HCT116 (cell line): ENCODE measurements at regions not wholly inside any gene's neighbourhood (a gene's known extent, or its start where the extent isn't known, plus 50 kb on each side); places are given as distances from the start of the nearest gene placed in this dataset.

Experiments used
- EZH2 ChIP-seq: fragments of 200-600 bp; sonication (generic); IDR thresholded peaks from 2 replicates; pipeline ENCODE4 v1.6.1; 2017; ENCODE audit warnings: antibody characterized with exemption, mixed run types
- EZH2phosphoT487 ChIP-seq: fragments of 200-600 bp; IDR thresholded peaks from 2 replicates; pipeline ENCODE4 v1.6.1; 2018; ENCODE audit warnings: antibody characterized with exemption, borderline replicate concordance
- MAX ChIP-seq: IDR thresholded peaks from 2 replicates; pipeline ENCODE4 v1.6.1; 2012
- POLR2A ChIP-seq: IDR thresholded peaks from 2 replicates; pipeline ENCODE4 v1.7.0; 2011; ENCODE audit warnings: borderline replicate concordance; ENCODE audit not compliant: insufficient read depth, insufficient read length; ENCODE audit errors: extremely low read depth
- POLR2AphosphoS5 ChIP-seq: IDR thresholded peaks from 2 replicates; pipeline ENCODE4 v1.6.1; 2011; ENCODE audit warnings: mild to moderate bottlenecking, low read depth, low read length, moderate library complexity
- YY1 ChIP-seq: IDR thresholded peaks from 2 replicates; pipeline ENCODE4 v1.6.1; 2011; ENCODE audit warnings: low read length, low read depth, moderate library complexity, mild to moderate bottlenecking; ENCODE audit not compliant: insufficient replicate concordance; ENCODE audit errors: extremely low read depth
- ZBTB33 ChIP-seq: IDR thresholded peaks from 2 replicates; pipeline ENCODE4 v1.6.1; 2011; ENCODE audit warnings: mild to moderate bottlenecking, low read length, moderate library complexity; ENCODE audit not compliant: insufficient replicate concordance; ENCODE audit errors: extremely low read depth
- ZFX ChIP-seq: fragments of 450-650 bp; IDR thresholded peaks from 2 replicates; pipeline ENCODE4 v1.6.1; 2017
- TF ChIP-seq, protein P1 (sequence below), 3 experiments: fragments of 200-600 bp in 1 of 3; sonication (generic) in 1 of 3; IDR thresholded peaks in 2 of 3; conservative IDR thresholded peaks in 1 of 3; 2 replicates each; pipeline ENCODE4 v1.5.1; 2012 to 2017; ENCODE audit warnings: low read depth in 2 of 3, low read length in 2 of 3, antibody characterized with exemption in 1 of 3, borderline replicate concordance in 1 of 3, control low read depth in 1 of 3, mild to moderate bottlenecking in 1 of 3, mixed read lengths in 1 of 3, mixed run types in 1 of 3, moderate library complexity in 1 of 3; ENCODE audit not compliant: insufficient read depth in 1 of 3
- TF ChIP-seq, protein P2 (sequence below): IDR thresholded peaks from 2 replicates; pipeline ENCODE4 v1.6.1; 2012; ENCODE audit warnings: low read depth

DNA sequence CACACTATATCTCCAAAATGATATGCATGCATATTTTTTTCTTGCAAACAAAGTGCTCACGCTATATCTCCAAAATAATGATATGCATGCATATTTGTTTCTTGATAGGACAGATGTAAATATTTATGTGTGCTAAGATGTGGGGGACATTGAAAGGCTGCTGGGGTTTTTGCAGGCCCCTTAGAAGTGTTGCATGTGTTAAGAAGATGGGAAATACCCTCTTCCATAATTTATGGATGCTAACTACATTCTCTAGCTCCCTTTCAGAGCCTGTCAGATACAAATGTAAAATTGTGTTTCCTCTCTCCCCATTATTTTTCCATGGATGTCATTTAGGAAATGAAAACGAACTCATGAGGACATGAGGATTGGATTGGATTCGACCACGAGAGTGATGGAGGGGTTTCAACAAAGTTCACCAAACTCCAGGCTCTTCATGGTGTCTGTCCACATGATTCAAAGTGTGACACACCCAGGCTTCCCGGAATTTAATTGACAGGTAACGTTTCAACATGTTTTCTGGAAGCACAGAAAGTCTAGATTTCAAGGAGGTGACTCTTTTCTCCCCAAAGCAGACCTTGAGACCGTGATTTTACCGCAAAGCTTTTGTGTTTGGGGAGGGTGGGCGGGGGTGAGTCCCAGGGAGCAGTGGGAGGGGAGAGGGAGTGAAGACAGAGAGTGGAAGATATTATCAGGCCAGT, 94.4 kb upstream of the CD99 start:
- TF ChIP-seq POLR2AphosphoS5 (no peak), ZFX (no peak), MAX (no peak), POLR2A (no peak), EZH2 (no peak), EZH2phosphoT487 (no peak), ZBTB33 (no peak), YY1 (no peak)
- TF ChIP-seq, protein P1, sequence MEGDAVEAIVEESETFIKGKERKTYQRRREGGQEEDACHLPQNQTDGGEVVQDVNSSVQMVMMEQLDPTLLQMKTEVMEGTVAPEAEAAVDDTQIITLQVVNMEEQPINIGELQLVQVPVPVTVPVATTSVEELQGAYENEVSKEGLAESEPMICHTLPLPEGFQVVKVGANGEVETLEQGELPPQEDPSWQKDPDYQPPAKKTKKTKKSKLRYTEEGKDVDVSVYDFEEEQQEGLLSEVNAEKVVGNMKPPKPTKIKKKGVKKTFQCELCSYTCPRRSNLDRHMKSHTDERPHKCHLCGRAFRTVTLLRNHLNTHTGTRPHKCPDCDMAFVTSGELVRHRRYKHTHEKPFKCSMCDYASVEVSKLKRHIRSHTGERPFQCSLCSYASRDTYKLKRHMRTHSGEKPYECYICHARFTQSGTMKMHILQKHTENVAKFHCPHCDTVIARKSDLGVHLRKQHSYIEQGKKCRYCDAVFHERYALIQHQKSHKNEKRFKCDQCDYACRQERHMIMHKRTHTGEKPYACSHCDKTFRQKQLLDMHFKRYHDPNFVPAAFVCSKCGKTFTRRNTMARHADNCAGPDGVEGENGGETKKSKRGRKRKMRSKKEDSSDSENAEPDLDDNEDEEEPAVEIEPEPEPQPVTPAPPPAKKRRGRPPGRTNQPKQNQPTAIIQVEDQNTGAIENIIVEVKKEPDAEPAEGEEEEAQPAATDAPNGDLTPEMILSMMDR (IDR thresholded peaks at IDR 0.05 in 2 of 3, conservative IDR thresholded peaks at IDR 0.05 in 1 of 3; ENCODE audit: borderline replicate concordance in 1 of 3, insufficient read depth in 1 of 3, low read depth in 2 of 3, low read length in 2 of 3), result no peak
- TF ChIP-seq, protein P2, sequence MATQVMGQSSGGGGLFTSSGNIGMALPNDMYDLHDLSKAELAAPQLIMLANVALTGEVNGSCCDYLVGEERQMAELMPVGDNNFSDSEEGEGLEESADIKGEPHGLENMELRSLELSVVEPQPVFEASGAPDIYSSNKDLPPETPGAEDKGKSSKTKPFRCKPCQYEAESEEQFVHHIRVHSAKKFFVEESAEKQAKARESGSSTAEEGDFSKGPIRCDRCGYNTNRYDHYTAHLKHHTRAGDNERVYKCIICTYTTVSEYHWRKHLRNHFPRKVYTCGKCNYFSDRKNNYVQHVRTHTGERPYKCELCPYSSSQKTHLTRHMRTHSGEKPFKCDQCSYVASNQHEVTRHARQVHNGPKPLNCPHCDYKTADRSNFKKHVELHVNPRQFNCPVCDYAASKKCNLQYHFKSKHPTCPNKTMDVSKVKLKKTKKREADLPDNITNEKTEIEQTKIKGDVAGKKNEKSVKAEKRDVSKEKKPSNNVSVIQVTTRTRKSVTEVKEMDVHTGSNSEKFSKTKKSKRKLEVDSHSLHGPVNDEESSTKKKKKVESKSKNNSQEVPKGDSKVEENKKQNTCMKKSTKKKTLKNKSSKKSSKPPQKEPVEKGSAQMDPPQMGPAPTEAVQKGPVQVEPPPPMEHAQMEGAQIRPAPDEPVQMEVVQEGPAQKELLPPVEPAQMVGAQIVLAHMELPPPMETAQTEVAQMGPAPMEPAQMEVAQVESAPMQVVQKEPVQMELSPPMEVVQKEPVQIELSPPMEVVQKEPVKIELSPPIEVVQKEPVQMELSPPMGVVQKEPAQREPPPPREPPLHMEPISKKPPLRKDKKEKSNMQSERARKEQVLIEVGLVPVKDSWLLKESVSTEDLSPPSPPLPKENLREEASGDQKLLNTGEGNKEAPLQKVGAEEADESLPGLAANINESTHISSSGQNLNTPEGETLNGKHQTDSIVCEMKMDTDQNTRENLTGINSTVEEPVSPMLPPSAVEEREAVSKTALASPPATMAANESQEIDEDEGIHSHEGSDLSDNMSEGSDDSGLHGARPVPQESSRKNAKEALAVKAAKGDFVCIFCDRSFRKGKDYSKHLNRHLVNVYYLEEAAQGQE, result no peak
